OCI-LY1 (cell line): ENCODE measurements at regions not wholly inside any gene's neighbourhood (a gene's known extent, or its start where the extent isn't known, plus 50 kb on each side); places are given as distances from the start of the nearest gene placed in this dataset.

Experiments used
- H2AFZ ChIP-seq: fragments of 200-600 bp; sonication (generic), shearing (Covaris generic); 2 replicates; pipeline ENCODE4 v1.6.0; 2014; ENCODE audit warnings: antibody characterized with exemption, mild to moderate bottlenecking, low read length
- H3F3A ChIP-seq: fragments of 200-600 bp; sonication (generic), shearing (Covaris generic); 2 replicates; pipeline ENCODE4 v1.6.0; 2014; ENCODE audit warnings: mild to moderate bottlenecking, antibody characterized with exemption, low read length, moderate library complexity; ENCODE audit not compliant: insufficient read depth
- H3K27ac ChIP-seq: fragments of 200-600 bp; sonication (generic); 2 replicates; pipeline ENCODE4 v1.5.1; 2014; ENCODE audit warnings: low read length, mixed run types, mild to moderate bottlenecking, low read depth; ENCODE audit not compliant: poor library complexity, severe bottlenecking
- H3K27me3 ChIP-seq: fragments of 200-600 bp; sonication (generic); 2 replicates; pipeline ENCODE4 v1.6.0; 2014; ENCODE audit warnings: antibody characterized with exemption, mild to moderate bottlenecking, low read length, moderate library complexity; ENCODE audit not compliant: insufficient read depth
- H3K36me3 ChIP-seq: fragments of 200-600 bp; sonication (generic); 2 replicates; pipeline ENCODE4 v1.6.1; 2014; ENCODE audit warnings: mild to moderate bottlenecking, antibody characterized with exemption, low read length, moderate library complexity, mixed read lengths; ENCODE audit not compliant: insufficient read depth
- H3K4me1 ChIP-seq: fragments of 200-600 bp; sonication (generic); 2 replicates; pipeline ENCODE4 v1.5.1; 2014; ENCODE audit warnings: mild to moderate bottlenecking, low read length, moderate library complexity; ENCODE audit not compliant: insufficient read depth, severe bottlenecking
- H3K4me2 ChIP-seq: fragments of 200-600 bp; sonication (generic), shearing (Covaris generic); 2 replicates; pipeline ENCODE4 v1.6.1; 2014; ENCODE audit warnings: low read length
- H3K4me3 ChIP-seq: fragments of 200-600 bp; sonication (generic); 2 replicates; pipeline ENCODE4 v1.5.1; 2014; ENCODE audit warnings: low read length, low read depth, mild to moderate bottlenecking, mixed read lengths; ENCODE audit not compliant: poor library complexity, severe bottlenecking
- H3K79me2 ChIP-seq: fragments of 200-600 bp; shearing (Covaris generic); 2 replicates; pipeline ENCODE4 v1.6.1; 2016; ENCODE audit warnings: mixed run types, low read length, mixed read lengths; ENCODE audit not compliant: insufficient read depth
- H3K9ac ChIP-seq: fragments of 200-600 bp; sonication (generic), shearing (Covaris generic); 2 replicates; pipeline ENCODE4 v1.6.1; 2014; ENCODE audit warnings: mild to moderate bottlenecking, low read length, mixed read lengths
- H3K9me2 ChIP-seq: fragments of 200-600 bp; sonication (generic), shearing (Covaris generic); 2 replicates; pipeline ENCODE4 v1.6.1; 2014; ENCODE audit warnings: low read depth, mild to moderate bottlenecking, low read length, mixed read lengths
- H3K9me3 ChIP-seq: fragments of 200-600 bp; shearing (Covaris generic); 2 replicates; pipeline ENCODE4 v1.6.1; 2014; ENCODE audit warnings: low read length, mixed read lengths
- H4K20me1 ChIP-seq: fragments of 200-600 bp; sonication (generic), shearing (Covaris generic); 2 replicates; pipeline ENCODE4 v1.6.0; 2016; ENCODE audit warnings: mild to moderate bottlenecking, low read length; ENCODE audit not compliant: insufficient read depth
- EZH2 ChIP-seq: fragments of 200-600 bp; sonication (generic), shearing (Covaris generic); IDR thresholded peaks from 2 replicates; pipeline ENCODE4 v1.8.0; 2017; ENCODE audit warnings: borderline replicate concordance, mixed run types, mild to moderate bottlenecking, antibody characterized with exemption, low read length, moderate library complexity, mixed read lengths
- TF ChIP-seq, protein P1 (sequence below): fragments of 200-600 bp; sonication (generic), shearing (Covaris generic); IDR thresholded peaks from 2 replicates; pipeline ENCODE4 v1.5.1; 2017; ENCODE audit warnings: mild to moderate bottlenecking, antibody characterized with exemption, low read length, moderate library complexity, mixed read lengths

DNA sequence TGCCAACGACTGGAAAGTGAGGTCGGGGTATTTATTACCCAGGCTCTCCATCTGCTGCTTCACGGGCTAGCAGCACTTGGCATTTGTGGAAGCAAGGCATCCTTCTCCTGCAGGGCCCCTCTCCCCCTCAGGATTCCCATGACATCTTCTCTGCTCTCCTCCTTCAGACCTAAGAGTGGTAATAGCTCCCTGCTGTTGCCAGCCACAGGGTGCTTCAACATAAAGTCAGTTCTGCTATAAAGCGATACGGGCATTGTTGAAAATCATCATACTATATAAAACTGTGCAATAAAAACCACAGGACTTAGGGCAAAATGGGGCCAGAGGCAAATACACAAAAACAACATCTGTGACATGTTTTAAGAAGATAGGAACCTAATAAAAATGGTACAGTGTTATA, 391.8 kb upstream of the ADAMTS9 start:
- TF ChIP-seq, protein P1, sequence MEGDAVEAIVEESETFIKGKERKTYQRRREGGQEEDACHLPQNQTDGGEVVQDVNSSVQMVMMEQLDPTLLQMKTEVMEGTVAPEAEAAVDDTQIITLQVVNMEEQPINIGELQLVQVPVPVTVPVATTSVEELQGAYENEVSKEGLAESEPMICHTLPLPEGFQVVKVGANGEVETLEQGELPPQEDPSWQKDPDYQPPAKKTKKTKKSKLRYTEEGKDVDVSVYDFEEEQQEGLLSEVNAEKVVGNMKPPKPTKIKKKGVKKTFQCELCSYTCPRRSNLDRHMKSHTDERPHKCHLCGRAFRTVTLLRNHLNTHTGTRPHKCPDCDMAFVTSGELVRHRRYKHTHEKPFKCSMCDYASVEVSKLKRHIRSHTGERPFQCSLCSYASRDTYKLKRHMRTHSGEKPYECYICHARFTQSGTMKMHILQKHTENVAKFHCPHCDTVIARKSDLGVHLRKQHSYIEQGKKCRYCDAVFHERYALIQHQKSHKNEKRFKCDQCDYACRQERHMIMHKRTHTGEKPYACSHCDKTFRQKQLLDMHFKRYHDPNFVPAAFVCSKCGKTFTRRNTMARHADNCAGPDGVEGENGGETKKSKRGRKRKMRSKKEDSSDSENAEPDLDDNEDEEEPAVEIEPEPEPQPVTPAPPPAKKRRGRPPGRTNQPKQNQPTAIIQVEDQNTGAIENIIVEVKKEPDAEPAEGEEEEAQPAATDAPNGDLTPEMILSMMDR: no peak
- TF ChIP-seq EZH2: no peak
- no peaks in the 10 kb centered on the region for H3K4me1 ChIP-seq
- no peaks in the 10 kb centered on the region for H3K9me3 ChIP-seq
- H3K79me2 ChIP-seq: no peaks in the 10 kb centered on the region
- no peak overlapping the region for H3K9ac ChIP-seq
- no peaks in the 10 kb centered on the region for H3K27me3 ChIP-seq
- H3K9me2 ChIP-seq: no peaks in the 10 kb centered on the region
- H3F3A ChIP-seq: no peaks in the 10 kb centered on the region
- no peak overlapping the region for H3K4me2 ChIP-seq
- H2AFZ ChIP-seq: no peak overlapping the region
- no peak overlapping the region for H3K4me3 ChIP-seq
- no peaks in the 10 kb centered on the region for H4K20me1 ChIP-seq
- H3K36me3 ChIP-seq: no peaks in the 10 kb centered on the region
- H3K27ac ChIP-seq: no peak overlapping the region

DNA sequence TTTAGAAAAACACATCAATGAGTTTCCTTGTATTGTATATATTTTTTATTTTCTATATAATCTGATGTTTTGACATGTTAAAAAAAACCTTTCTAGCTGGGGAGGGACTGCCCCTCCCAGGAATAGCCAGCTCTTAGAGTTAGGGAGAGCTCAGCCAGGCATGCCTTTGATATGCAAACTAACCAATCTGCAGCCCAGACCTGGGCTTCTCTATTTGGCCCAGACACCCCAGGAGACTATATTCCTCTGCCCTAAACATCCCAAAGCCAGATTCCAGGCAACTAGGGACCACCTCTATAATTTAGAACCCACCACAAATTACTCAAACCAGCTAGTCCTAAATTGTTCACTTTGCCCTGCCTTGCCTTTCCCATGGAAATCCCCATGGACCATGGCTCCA, 390.9 kb upstream of the ADAMTS9 start:
- Histone ChIP-seq H3K79me2 (no peaks in the 10 kb centered on the region), H3K4me3 (no peak overlapping the region), H3K4me2 (no peak overlapping the region), H3K9ac (no peak overlapping the region), H3K36me3 (no peaks in the 10 kb centered on the region), H3K9me3 (no peaks in the 10 kb centered on the region), H3K9me2 (no peaks in the 10 kb centered on the region), H3K4me1 (no peaks in the 10 kb centered on the region), H3F3A (no peaks in the 10 kb centered on the region), H2AFZ (no peak overlapping the region), H3K27me3 (no peaks in the 10 kb centered on the region), H4K20me1 (no peaks in the 10 kb centered on the region), H3K27ac (no peak overlapping the region)
- TF ChIP-seq, protein P1: no peak
- TF ChIP-seq EZH2: no peak

DNA sequence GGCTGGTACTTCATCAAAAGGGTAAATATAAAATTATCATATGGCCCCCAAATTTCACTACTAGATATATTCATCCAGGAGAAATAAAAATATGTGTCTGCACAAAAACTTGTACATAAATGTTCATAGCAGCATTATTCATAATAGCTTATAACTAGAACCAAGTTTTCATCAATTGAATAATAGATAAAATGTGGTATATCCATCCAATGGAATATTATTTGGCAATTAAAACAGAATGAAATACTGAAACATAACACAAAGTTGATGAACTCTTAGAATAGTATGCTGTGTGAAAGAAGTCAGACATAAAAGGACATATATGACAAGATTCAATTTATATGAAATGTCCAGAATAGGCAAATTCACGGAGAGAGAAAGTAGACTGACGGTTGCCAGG, 389.3 kb upstream of the ADAMTS9 start:
- Histone ChIP-seq H3K27ac (no peak overlapping the region), H3K4me1 (no peaks in the 10 kb centered on the region), H3K4me2 (no peak overlapping the region), H3K9me3 (no peaks in the 10 kb centered on the region), H3K27me3 (no peaks in the 10 kb centered on the region), H3K4me3 (no peak overlapping the region), H3K79me2 (no peaks in the 10 kb centered on the region), H3K9ac (no peak overlapping the region), H4K20me1 (no peaks in the 10 kb centered on the region), H3K9me2 (no peaks in the 10 kb centered on the region), H2AFZ (no peak overlapping the region), H3K36me3 (no peaks in the 10 kb centered on the region), H3F3A (no peaks in the 10 kb centered on the region)
- TF ChIP-seq, protein P1: no peak
- no peak for TF ChIP-seq EZH2
